GM19023 (cell line): ENCODE measurements at regions not wholly inside any gene's neighbourhood (a gene's known extent, or its start where the extent isn't known, plus 50 kb on each side); places are given as distances from the start of the nearest gene placed in this dataset.

ENCODE experiments used
- ATAC-seq: cut with Tn5 transposase; IDR thresholded peaks from one replicate; pipeline ENCODE4 v1.9.1; 2021; ENCODE audit warnings: mild to moderate bottlenecking, moderate library complexity; ENCODE audit not compliant: unreplicated experiment

DNA sequence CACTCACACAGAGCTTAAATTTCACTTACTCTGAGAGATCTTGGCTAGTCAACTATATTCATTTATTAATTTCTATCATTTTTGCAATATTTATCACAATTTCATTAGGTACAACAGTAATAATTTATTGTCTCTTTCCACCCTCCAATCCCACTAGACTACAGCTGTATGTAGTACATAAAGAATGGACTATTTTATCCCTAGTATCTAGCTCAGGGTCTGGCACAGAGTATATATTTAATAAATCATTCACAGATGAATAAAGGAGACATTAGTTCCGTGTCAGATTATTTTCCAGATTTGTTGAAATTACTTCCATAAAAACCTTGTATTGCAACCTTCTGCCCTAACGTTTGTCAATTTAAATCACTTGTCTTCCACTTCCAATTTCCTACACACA, 1781.1 kb upstream of the SEL1L start:
- no peak for ATAC-seq

DNA sequence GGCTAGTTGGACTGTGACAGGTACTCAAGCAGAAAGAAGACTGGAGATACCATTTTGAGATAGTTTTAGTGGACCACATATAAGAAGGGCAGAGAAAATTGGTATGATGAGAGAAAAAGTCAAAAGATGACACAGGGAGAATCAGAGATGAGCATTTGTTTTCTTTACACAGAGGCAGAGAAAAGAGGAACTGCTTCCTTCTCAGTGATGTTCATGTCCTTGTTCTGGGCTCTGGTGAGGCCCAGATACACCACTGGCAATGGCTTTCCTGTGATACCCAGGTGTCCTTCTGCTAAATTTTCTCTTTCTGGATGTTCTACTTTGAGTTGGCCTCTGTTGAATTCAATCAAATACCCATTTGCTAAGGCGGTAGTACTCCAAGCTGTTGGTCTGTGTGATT, 1782.7 kb upstream of the SEL1L start:
- ATAC-seq, result no peak

DNA sequence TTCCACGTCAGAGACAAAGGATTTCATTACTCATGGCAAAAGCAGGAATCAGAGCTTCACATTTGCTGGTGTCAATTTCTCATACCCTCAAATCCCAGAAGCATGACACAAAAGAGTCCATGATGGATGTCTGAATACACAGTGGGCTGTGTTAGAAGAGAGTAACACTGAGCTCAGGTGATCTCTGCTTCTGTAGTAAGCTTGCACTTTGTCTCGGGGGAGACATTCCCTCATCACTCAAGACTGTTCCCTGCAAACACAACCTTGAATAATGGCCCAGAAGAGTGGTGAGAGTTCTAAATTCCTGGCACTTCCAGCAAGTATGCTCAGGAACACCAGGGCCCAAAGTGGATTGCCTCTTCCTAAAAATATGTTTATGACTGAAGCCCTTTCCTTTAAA, 1787.2 kb upstream of the SEL1L start:
- no peak for ATAC-seq

DNA sequence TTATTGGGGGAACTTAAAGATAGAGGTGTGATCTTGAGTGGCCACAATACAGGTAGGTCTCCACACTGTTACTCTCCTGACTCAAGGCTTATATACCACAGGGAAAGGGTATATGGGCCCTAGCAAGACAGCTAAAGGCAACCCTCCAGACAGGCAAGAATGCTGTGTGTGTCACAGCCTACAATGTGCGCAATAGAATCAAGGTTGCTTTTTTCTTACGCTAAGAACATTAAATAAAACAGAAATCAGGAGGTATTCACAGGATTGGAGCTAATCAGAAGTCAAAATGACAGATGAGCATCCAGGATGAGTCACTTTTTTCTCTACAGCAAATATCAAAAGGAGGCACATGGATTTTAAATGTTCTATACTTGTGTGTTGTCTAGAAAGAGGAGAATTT, 1797.9 kb upstream of the SEL1L start:
- ATAC-seq, result no peak

DNA sequence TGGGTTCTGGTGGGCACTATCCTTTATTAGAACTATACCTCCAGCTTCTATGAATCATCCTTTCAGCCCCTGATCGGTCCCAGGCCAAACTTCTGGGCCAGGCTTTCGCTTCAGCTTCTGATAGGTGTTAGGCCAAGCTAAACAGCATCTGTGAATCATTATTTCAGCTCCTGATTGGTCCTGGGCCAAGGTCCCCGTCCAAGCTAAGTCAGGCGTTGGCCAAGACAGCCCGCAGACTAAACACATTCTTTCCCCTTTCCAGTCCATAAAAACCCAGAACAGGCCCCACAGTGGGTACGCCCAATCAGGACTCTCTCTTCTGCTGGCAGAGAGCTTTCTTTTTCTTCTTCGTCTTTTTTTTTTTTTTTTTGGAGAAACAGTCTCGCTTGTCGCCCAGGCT, 1808.9 kb upstream of the SEL1L start:
- ATAC-seq, result no peak

DNA sequence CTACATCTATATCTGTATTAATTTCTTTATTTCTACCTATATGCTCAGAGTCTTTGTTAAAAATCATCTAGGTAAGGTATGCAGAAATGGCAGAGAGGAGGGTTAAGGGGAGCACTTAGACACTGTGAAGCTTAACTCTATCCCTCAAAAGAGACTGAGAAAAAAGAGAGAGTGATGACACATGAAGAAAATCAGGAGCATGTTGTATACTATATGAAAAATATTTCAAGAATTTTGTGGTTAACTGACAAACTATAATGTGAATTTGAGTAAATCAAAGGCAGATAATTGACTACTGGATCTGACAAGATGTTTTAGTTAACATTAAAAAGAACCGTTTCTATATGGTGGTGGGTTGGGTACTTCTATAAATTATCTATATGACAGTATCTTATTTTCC, 1814.2 kb upstream of the SEL1L start:
- ATAC-seq, result no peak

DNA sequence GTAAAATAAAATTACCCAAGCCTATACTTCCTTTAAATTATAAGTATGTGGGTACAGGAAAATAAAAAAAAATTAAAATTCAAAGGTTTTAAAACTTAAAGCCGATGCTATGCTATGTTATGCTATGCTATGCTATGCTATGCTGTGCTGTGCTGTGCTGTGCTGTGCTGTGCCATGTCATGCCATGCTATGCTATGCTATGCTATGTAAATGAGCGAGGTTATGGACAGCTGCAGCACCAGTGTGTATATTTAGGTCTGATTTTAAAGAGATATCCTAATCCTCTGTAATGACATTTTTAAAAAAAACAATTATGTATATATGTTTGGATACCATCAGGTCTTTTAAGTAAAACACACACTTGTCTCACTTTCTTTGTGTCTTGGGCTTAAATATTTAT, 1822.0 kb upstream of the SEL1L start:
- no peak for ATAC-seq

DNA sequence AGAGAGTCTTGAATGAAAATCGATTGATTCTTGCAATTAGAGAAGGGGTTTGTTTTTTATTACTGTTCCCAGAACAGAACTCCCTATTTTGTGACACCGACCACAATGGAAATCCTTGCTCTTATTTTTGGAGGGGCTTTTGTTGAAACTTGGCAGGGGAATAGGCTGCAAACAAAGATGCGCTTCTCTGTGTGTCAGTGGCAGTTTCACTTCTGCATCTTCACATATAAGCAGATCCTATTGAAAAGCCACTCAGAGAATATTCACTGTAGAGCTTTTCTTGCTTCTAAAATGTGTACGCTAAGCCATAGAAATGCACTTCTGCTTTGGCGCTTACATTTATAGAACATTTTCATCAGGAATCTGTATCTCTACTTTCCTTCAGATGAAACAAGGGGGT, 1822.4 kb upstream of the SEL1L start:
- no peak for ATAC-seq

DNA sequence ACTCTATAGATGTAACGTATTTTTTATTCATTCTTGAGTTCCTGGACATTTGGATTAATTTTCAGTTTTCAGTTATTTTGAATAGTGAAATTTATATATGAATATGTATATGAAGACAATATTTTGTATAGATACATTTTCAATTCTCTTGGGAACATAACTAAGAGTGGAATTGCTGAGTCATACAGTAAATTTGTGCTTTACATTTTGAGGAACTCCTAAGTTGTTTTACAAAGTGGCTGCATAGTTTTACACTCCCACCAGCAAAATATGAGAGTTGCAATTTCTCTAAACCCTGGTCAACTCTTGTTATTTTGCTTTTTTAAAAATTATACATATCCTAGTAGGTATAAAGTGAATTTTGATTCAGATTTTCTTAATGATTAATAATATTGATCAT, 1838.6 kb upstream of the SEL1L start:
- ATAC-seq, result no peak

DNA sequence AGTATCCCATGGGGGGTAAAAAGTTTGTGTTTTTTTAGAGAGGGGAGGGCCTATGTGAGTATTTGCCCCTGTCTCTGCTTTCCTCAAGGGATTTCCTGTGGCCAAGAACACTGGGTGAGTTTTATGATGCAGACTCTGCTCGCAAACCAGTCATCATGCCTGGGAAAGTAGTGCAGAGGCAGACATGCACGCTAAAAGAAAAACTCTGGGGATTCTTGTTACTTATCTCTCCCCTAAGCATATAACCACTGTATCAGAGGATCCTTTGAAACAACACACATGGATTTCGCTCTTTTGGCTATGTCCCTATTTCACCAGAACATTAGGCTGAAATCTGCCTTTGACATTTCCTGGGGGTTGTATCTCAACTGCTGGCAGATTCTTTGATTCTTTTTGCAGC, 1845.8 kb upstream of the SEL1L start:
- ATAC-seq, result no peak

DNA sequence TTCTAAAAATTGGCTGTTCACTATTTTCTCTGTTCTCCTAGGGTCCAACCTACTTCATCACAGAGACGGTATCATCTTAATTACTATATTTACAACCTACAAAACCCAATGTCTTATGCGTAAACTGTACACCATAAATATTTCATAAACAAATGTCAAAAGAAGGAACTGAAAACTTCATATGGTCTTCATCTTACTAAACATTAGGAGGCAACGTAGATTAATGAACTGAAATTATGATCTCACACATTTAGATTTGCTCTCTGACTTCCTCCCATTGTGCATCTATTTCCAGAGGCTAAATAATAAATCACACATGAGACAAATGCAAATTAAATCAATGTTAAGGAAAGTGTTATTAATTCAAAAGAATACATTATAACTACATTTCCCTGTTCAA, 1850.6 kb upstream of the SEL1L start:
- no peak for ATAC-seq

DNA sequence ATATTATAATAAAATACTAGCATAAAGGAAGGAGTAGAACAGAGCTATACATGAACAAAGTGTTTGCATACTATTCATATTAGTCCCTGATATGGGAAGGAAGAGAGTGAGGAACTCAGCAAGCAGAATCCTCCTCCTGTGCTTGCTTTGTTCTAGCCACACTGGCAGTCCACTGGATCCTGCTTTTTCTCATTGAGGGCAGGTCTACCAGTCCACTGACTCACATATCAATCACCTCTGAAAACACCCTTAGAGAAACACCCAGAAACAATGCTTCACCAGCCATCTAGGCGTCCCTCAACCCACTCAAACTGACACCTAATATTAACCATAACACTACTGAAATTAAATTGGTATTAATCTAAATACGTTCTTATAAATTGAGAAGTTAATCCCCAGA, 1861.7 kb upstream of the SEL1L start:
- ATAC-seq, result no peak

DNA sequence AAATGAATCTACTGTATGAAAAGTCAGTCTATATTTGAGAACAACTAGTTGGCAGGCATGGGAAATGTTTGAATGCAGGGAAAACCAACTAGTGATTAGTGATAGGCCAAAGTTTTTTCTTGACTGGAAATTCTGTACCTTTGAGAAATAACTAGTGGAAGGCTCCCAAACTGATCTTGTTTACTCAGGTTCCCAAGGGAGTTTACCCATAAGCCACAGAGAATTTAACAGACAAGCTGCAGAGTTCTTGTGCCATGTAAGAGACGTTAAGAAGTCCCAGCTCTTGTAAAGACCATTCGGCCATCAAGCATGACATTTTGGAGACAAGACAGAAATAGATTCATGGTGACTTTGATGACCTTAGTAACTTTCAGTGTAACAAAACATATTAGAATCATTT, 1882.8 kb upstream of the SEL1L start:
- no peak for ATAC-seq

DNA sequence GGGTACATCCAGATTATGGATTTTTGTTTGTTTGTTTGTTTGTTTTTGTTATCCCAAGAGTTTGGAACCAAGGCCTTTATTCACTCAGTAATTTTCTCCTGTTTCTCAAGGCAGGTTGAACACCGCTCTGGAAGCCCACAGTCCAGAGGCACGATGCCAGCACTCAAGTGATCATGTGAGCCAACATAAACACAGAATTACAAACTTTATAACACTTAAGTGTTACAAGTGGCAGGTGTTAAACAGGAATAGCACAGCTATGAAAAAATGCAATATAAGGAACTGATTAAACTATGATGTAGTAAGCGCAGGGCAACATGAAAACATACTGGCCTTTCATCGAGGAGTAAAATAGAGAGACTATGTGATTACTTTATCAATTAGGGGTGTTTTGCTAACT, 1885.8 kb upstream of the SEL1L start:
- ATAC-seq, result no peak

DNA sequence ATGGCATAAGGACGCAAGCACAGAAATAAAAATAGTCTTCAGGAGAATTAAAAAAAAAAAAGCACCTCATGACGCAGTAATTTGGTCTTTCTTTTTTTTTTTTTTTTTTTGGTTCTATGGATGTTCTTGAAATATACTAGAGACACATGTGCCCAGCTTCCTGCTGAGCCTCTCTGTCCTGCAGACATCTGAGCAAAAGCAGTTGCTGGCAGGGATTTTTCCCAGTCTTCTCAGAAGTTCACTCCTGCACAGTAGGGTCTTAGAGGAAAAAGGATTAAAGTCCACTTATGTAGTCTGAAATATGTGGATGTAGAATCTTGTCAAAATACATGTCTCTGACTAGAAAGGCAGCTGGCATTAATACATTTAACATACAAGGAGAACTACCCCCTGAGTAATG, 1888.1 kb upstream of the SEL1L start:
- no peak for ATAC-seq

DNA sequence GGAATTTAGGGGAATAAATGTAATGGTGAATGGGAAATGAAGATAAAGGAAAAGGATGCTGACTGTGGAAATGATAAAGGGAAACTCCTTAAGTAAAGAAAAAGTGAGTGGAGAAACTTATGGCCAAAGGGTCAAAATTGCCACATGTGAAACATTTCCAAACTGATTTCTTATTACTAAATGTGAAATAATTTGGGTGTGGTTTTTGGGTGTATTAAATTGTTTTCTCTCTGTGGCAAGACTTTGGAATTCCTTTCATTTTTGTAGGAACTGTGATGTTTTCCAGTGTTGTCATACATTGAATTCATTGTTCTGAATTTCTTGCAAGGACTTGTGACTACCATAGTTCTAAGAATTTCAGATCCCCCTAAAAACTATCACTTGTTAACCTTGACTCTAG, 1891.5 kb upstream of the SEL1L start:
- ATAC-seq, result no peak

DNA sequence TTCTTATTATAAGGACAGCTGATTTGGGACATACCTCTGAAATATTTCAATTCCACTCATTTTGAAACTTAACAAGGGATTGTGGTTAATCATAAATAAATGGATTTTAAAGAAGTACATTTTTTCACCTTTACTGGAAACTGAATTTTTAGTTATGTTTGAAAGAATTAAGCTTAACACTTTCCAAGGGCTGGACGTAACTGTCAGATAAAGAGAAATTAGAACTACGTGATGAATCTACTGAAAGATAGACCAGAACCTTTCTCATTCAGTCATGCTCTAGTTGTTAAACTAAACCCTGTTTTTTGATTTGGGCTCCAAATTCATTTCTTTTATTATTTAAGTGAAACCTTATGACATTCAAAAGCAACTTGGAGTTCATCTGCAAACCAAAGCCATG, 1892.1 kb upstream of the SEL1L start:
- no peak for ATAC-seq

DNA sequence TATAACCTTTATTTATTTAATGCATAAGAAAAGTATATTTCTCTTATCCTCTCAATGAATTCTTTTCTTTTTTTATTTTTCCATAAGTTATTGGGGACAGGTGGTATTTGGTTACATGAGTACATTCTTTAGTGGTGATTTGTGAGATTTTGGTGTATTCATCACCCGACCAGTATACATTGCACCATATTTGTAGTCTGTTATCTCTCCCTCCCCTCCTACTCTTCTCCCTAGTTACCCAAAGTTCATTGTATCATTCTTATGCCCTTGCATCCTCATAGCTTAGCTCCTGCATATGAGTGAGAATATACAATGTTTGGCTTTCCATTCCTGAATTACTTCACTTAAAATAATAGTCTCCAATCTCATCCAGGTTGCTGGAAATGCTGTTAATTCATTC, 1900.0 kb upstream of the SEL1L start:
- no peak for ATAC-seq

DNA sequence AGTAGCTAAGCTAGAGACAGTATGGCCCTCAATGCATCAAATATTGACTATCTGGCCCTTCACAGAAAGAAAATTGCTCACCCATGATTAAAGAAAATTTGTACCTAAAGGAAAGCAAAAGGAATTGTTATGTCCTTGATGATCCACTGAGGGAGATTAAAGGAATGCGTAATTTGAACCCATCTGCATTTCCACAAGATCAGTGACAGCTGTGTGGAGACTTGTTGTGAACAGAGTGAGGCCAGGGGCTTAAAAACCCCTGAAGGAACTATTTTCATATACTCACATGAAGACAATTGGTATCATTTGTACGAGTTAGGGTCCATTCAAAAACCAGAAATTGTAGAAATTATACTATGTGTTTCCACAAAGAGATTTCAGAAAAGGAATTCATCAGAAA, 1908.1 kb upstream of the SEL1L start:
- no peak for ATAC-seq

DNA sequence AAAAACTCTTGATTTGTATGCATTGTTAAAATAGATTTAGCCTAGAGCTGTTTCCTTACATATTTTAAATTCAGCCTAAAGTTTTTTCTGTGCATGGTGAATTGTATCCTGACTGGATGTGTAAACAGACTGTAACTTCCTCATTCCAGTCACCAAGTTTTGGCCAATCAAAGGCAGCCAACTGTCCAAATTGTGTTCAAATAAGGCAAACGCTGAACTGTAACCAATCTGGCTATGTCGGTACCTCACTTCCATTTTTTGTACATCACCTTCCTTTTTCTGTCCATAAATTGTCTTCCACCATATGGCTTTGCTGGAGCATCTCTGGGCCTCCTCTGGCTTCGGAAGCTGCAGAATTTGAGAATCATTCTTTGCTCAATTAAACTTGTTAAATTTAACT, 1921.9 kb upstream of the SEL1L start:
- ATAC-seq, result no peak

DNA sequence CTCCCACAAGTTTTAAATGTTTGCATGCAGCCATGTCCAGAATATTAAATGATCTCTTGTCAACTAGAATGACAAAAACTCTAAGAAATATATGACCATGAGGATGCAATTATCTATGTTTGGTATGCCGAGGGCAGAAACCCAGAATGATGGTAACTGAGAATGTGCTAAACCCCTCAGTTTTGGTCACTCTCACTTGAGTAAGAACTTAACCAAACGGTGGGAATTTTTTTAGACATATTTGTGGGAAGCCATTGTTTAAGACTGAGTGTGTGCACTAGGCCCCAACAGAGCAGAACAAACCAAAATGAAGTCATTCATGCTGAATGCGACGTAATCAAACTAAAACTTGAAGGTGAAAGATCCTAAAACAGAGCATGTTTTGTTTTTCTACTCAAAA, 1927.9 kb upstream of the SEL1L start:
- no peak for ATAC-seq

DNA sequence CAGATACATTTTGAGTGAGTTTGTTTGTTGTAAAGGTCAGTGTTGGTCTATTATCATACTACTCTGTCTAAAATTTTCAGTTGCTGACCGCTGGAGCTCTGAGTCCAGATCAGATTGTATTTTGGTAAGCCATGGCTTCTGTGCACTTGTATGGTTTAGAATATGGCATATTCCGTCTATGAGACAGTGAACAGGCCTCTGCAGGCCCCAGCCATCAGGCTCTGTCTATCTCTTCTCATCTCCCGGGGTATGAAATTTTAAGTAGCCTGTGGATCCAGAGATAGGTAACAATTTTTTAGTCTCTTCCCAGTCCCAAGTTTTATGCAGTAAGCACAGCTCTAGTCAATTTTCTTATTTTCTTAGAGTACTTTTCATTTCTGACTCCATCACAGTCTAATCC, 1929.1 kb upstream of the SEL1L start:
- no peak for ATAC-seq

DNA sequence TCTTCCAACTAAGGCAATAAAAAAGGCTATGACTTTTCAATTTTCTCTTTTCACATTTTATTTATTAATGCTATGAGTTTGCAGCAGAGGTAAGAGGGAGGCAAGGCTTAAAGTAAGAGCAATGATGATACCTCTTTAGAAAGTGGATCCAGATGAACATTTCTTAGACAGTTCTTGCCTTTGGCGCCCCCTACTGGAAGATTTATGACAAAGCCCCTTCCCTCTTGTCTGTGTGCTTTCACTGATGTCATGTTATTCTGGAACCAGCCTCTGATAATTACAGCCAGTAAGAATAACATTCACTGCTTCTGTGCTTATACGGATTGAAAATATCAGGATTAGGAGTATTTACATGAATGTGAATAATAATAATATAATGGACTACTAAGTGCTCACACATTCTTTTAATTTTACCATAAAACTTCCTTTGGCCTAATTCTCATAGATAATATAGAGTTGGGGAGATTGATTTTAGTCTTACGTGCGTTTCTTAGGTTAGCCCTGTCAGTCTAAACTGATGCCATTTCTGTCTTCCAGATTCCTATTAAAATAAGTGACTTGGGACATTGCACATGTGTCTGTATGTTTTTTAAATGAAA, 1929.9 kb upstream of the SEL1L start:
- no peak for ATAC-seq

DNA sequence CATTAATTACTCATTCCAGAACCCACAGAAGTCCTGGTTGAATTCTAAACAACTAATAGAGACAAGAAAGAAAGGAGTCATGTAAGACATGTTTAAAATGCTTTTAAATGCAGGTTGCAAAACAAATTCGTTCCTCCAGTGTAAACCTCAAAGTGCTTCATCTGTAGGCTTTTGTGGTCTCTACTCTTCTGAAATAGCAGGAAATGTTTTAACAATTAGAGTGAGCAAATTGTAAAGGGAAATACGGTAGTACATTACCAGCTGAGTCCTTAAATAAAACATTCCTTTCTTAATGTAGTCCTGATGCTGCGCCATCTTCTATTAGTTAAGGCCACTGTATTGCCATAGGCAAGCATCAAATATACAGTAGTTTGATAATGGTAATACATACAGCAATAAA, 1934.2 kb upstream of the SEL1L start:
- no peak for ATAC-seq
